Epithelial cell of esophagus (primary cell): ENCODE measurements at regions not wholly inside any gene's neighbourhood (a gene's known extent, or its start where the extent isn't known, plus 50 kb on each side); places are given as distances from the start of the nearest gene placed in this dataset.

Source experiments
- DNase-seq: peaks from one replicate; pipeline ENCODE4 v3.0.0; 2010; ENCODE audit warnings: low read depth
- H3K4me3 ChIP-seq: 2 replicates; pipeline ENCODE4 v1.5.1; 2011; ENCODE audit warnings: mild to moderate bottlenecking, low read length, control low read depth
- CTCF ChIP-seq: IDR thresholded peaks from 2 replicates; pipeline ENCODE4 v1.5.1; 2011; ENCODE audit warnings: low read depth, mild to moderate bottlenecking, low read length, control low read depth, inconsistent platforms; ENCODE audit not compliant: insufficient read depth; ENCODE audit errors: missing control alignments

- no peak overlapping the region for H3K4me3 ChIP-seq
- no peak for TF ChIP-seq CTCF
- DNase-seq = no peak
Observed at GRCh38 chr14:34104489-34105397, 153.9 kb upstream of the EGLN3 start.

- no peak for TF ChIP-seq CTCF
- no peak for DNase-seq
- H3K4me3 ChIP-seq = no peak overlapping the region
Observed at GRCh38 chr14:34103176-34103575, 152.3 kb upstream of the EGLN3 start.

- no peak for DNase-seq
- TF ChIP-seq CTCF = no peak
- H3K4me3 ChIP-seq = no peak overlapping the region
Observed at GRCh38 chr14:34099635-34100034, 148.8 kb upstream of the EGLN3 start.

- no peak for TF ChIP-seq CTCF
Observed at GRCh38 chr14:34098985-34099349, 148.1 kb upstream of the EGLN3 start.

GRCh38 chr14:34098045-34098984 is 147.4 kb upstream of the EGLN3 start:
- DNase-seq = peak; percentile 88
- TF ChIP-seq CTCF = peak; percentile 72
- no peak overlapping the region for H3K4me3 ChIP-seq

More at GRCh38 chr14:34098985-34099349, 148.1 kb upstream of the EGLN3 start:
- DNase-seq = no peak
- H3K4me3 ChIP-seq = no peak overlapping the region

GRCh38 chr14:34097644-34098043 is 146.8 kb upstream of the EGLN3 start:
- no peak for TF ChIP-seq CTCF
- H3K4me3 ChIP-seq = no peak overlapping the region
- no peak for DNase-seq
